ENCODE measurements at regions not wholly inside any gene's neighbourhood (a gene's known extent, or its start where the extent isn't known, plus 50 kb on each side); places are given as distances from the start of the nearest gene placed in this dataset.

DNA sequence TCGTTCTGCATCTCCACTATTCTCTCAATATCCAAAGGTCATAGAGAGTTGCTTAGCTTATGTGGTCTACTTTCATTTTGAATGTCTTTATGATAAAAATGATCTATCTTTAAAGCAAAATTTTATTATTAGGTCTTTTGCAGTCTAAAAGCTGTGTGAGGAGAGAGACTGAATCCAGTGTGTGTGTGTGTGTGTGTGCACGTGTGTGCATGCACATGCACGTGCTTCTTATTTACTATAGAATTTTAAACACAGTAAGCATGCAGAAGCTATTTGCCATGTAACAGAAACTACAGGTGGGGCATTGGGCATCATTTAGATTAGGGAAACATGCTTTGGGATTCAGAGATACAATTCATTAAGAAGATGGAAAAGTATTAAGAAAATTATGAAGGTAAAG, 136.0 kb upstream of the SPRY2 start:
- H3K14ac ChIP-seq (replicated peaks; ENCODE audit: low read depth, low read length) = no peak overlapping the region
- no peak overlapping the region for H4K8ac ChIP-seq (ENCODE audit: low read depth in 2 of 2, low read length in 2 of 2)
- no peaks in the 10 kb centered on the region for H3K9me3 ChIP-seq (ENCODE audit: control insufficient read depth, insufficient read depth, low read length)
- no peaks in the 10 kb centered on the region for H3K27me3 ChIP-seq (ENCODE audit: control insufficient read depth, insufficient read depth, low read length)
- H4K5ac ChIP-seq (ENCODE audit: low read depth, low read length) = no peak overlapping the region
- no peak overlapping the region for H4K91ac ChIP-seq (ENCODE audit: insufficient read depth, low read depth, low read length)
- no peak overlapping the region for H3K56ac ChIP-seq (ENCODE audit: extremely low read depth, insufficient read depth, low read length)
- H3K4me3 ChIP-seq (ENCODE audit: insufficient read depth, low read depth, low read length) = no peak overlapping the region
- no peak overlapping the region for H3K23ac ChIP-seq (ENCODE audit: low read depth, low read length)
- H4K20me1 ChIP-seq (ENCODE audit: insufficient read depth, low read length) = no peaks in the 10 kb centered on the region
- TF ChIP-seq MAFK (IDR thresholded peaks at IDR 0.05; ENCODE audit: low read depth, low read length) (no peak), BHLHE40 (IDR thresholded peaks at IDR 0.05; ENCODE audit: low read depth, low read length) (no peak), NFE2L2 (IDR thresholded peaks at IDR 0.05; ENCODE audit: low read depth, low read length) (no peak), MXI1 (IDR thresholded peaks at IDR 0.05; ENCODE audit: borderline replicate concordance, low read depth, low read length) (no peak)
- H2AK5ac ChIP-seq (ENCODE audit: low read depth, low read length) = no peak overlapping the region
- H3K79me1 ChIP-seq (ENCODE audit: low read depth in 1 of 2, low read length in 2 of 2) = no peaks in the 10 kb centered on the region
- WGBS, 2 experiments (ENCODE audit: extremely low coverage in 2 of 2, insufficient read length in 1 of 2) = no CpG with 5 or more reads among the region's 3 CpGs
- H3K9me1 ChIP-seq (ENCODE audit: insufficient read depth, low read length) = no peaks in the 10 kb centered on the region
- H2BK5ac ChIP-seq (ENCODE audit: low read depth, low read length, poor library complexity, severe bottlenecking) = no peak overlapping the region
- H2AK9ac ChIP-seq (replicated peaks; ENCODE audit: low read depth, low read length, poor library complexity) = no peak overlapping the region
- intact Hi-C loops (cut with micrococcal nuclease) (no loop called here), in situ Hi-C loops (cut with MboI; ENCODE audit: low sequenced_read_pairs) (no loop called here), dilution Hi-C loops (cut with HindIII; ENCODE audit: low sequenced_read_pairs, unreplicated experiment) (no loop called here)
- no peak overlapping the region for H2BK120ac ChIP-seq (ENCODE audit: low read depth, low read length)
- no peak overlapping the region for H3K27ac ChIP-seq (ENCODE audit: insufficient read depth, low read length)
- no peaks in the 10 kb centered on the region for H3K36me3 ChIP-seq (ENCODE audit: control insufficient read depth, insufficient read depth, low read length)
- DNase-seq = no peak
- ATAC-seq (ENCODE audit: low read depth) = no peak
- no TSS peak for BruUV-seq (replicated peaks)
- no peak overlapping the region for H3K4me2 ChIP-seq (ENCODE audit: low read depth, low read length)
- ChIA-PET CTCF (no interaction called here), POLR2A (ENCODE audit: unreplicated experiment) (no interaction called here)
- H2AFZ ChIP-seq (replicated peaks; ENCODE audit: low read length, poor library complexity) = no peak overlapping the region
- H2BK15ac ChIP-seq (ENCODE audit: low read depth, low read length) = no peak overlapping the region
- H3K18ac ChIP-seq (ENCODE audit: low read depth, low read length) = no peak overlapping the region
- H3K4ac ChIP-seq (ENCODE audit: low read depth, low read length) = no peak overlapping the region
- no peak overlapping the region for H2BK20ac ChIP-seq (ENCODE audit: low read depth, low read length)
- H3K4me1 ChIP-seq (ENCODE audit: control insufficient read depth, insufficient read depth, low read length) = no peaks in the 10 kb centered on the region
- H3K9ac ChIP-seq (ENCODE audit: low read depth, low read length) = no peak overlapping the region

Measured in IMR-90 (cell line).